ENCODE measurements at regions not wholly inside any gene's neighbourhood (a gene's known extent, or its start where the extent isn't known, plus 50 kb on each side); places are given as distances from the start of the nearest gene placed in this dataset.

DNA sequence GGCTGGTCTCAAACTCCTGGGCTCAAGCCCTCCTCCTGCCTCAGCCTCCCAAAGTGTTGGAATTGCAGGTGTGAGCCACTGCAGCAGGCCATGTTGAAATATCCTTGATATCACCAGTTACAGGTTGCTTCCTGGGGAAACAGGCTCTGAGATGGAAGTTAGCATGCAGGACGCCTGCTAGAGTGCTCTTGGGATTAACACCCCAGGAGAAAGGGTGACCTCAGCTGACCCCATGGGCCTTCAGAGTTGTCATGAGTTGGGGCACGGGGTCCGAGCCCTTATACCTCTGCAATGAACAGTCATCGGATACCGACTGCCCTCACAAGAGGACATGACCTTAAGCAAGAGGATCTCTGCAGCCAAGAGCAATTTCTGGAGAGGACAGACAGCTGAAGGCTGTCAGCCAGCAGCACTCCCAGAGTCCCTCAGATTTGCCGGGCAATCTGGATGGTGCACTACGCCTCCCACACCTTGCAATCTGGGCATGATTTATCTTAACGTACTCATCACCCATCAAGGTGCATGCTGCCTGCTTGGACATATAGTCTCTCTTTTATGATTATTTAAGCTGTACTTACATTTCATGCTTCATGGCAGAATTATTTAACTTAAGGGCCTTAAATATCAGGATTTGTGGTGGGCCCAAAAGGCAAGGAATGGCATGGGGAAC, 134.6 kb downstream of the ADSS2 start:
- no peak for DNase-seq (ENCODE audit: extremely low spot score)
- POLR2A ChIA-PET, result no interaction called here
- CTCF ChIA-PET, result no interaction called here
- TF ChIP-seq PKNOX1 (IDR thresholded peaks at IDR 0.05), result no peak
- TF ChIP-seq ZNF384 (IDR thresholded peaks at IDR 0.05), result no peak
- no peak for TF ChIP-seq CTBP1 (IDR thresholded peaks at IDR 0.05; ENCODE audit: borderline replicate concordance)
- TF ChIP-seq BHLHE40 (IDR thresholded peaks at IDR 0.05; ENCODE audit: borderline replicate concordance), result no peak
- no peak for TF ChIP-seq L3MBTL2 (conservative IDR thresholded peaks at IDR 0.05)
- TF ChIP-seq FOXK2 (IDR thresholded peaks at IDR 0.05), result no peak
- TF ChIP-seq SUZ12 (IDR thresholded peaks at IDR 0.05), result no peak
- no peak for TF ChIP-seq LEF1 (IDR thresholded peaks at IDR 0.05; ENCODE audit: borderline replicate concordance)
- no peak for TF ChIP-seq ELF4 (IDR thresholded peaks at IDR 0.05)
- no peak for TF ChIP-seq SP1 (IDR thresholded peaks at IDR 0.05)
- no peak for TF ChIP-seq FOXA1 (IDR thresholded peaks at IDR 0.05)
- TF ChIP-seq FOXM1 (IDR thresholded peaks at IDR 0.05; ENCODE audit: borderline replicate concordance), result no peak
- TF ChIP-seq TARDBP (IDR thresholded peaks at IDR 0.05), result no peak
- no peak for TF ChIP-seq ARNT (IDR thresholded peaks at IDR 0.05)
- TF ChIP-seq NFRKB (IDR thresholded peaks at IDR 0.05), result no peak
- TF ChIP-seq HDGF (IDR thresholded peaks at IDR 0.05; ENCODE audit: borderline replicate concordance), result no peak

DNA sequence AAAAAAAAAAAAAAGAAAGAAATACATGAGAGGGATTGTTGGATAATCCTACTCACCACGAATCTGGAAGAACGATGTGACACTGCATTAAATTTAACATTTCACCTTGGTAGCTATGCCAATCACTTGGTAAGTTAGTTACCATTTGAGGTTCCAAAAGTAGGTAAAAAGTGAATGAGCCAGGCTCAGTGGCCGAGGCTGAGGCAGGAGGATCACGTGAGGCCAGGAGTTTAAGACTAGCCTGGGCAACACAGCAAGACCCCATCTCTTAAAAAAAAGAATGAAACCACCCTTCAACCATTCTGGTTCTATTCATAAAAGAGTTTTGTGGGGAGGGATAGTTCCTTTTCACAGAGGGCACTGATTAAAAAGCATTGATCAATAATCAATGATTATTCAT, 133.6 kb downstream of the ADSS2 start:
- ChIA-PET POLR2A (no interaction called here), CTCF (no interaction called here)

GRCh38 chr1:244318512-244318911, 133.2 kb downstream of the ADSS2 start:
- no peak for DNase-seq (ENCODE audit: extremely low spot score)
- TF ChIP-seq TARDBP (IDR thresholded peaks at IDR 0.05), result no peak
- ChIA-PET POLR2A (no interaction called here), CTCF (no interaction called here)

More for the DNA sequence above, 133.6 kb downstream of the ADSS2 start:
- DNase-seq (ENCODE audit: extremely low spot score), result no peak
- TF ChIP-seq NFRKB (IDR thresholded peaks at IDR 0.05), result no peak
- no peak for TF ChIP-seq SUZ12 (IDR thresholded peaks at IDR 0.05)
- TF ChIP-seq L3MBTL2 (conservative IDR thresholded peaks at IDR 0.05), result no peak
- no peak for TF ChIP-seq LEF1 (IDR thresholded peaks at IDR 0.05; ENCODE audit: borderline replicate concordance)

DNA sequence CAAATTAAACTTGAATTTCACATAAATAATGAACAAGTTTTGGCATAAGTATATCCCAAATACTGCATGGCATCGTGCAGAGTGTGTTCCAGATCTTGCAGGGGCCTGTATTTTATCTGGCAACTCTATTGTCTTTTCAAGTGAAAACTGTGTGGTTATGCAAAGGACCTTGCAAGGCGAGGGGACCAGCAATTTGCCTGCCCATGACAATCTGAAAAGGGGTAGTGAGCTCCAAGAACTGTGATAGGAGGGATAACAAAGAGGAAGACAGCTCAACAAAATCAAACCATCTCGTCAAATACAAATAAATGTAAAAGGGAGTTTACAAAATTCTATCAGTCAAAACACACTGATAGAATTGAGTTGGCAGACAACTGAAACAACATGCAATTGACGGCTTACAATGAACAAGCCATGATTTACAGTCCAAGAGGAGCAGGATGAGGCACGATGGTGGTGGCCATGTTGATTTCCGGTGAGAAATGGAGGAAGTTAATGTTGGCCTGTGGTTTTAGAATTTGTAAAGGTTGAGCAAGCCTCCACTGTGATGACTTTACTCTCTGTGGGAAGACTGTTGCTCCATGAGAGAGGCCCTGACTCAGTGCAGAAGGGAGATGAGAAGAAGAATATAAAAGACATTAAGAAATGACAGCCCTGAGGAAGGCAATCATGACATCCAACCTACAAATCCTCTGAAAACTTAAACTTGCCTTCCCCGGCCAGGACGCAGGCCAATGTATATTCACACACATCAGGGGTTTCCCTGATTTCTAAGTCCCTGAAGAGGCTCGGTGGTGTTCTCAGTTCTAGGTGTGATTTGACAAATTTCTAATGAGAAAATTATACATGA, 132.2 kb downstream of the ADSS2 start:
- POLR2A ChIA-PET, result no interaction called here
- CTCF ChIA-PET, result no interaction called here
- TF ChIP-seq TARDBP (IDR thresholded peaks at IDR 0.05) (no peak), FOXK2 (IDR thresholded peaks at IDR 0.05) (no peak), PKNOX1 (IDR thresholded peaks at IDR 0.05) (no peak), SP1 (IDR thresholded peaks at IDR 0.05) (no peak), FOXM1 (IDR thresholded peaks at IDR 0.05; ENCODE audit: borderline replicate concordance) (no peak), LEF1 (IDR thresholded peaks at IDR 0.05; ENCODE audit: borderline replicate concordance) (no peak), L3MBTL2 (conservative IDR thresholded peaks at IDR 0.05) (no peak), ARNT (IDR thresholded peaks at IDR 0.05) (no peak), NFRKB (IDR thresholded peaks at IDR 0.05) (no peak), CTBP1 (IDR thresholded peaks at IDR 0.05; ENCODE audit: borderline replicate concordance) (no peak), HDGF (IDR thresholded peaks at IDR 0.05; ENCODE audit: borderline replicate concordance) (no peak), ELF4 (IDR thresholded peaks at IDR 0.05) (no peak)
- no peak for DNase-seq (ENCODE audit: extremely low spot score)

GRCh38 chr1:244322181-244322580, 129.5 kb downstream of the ADSS2 start:
- TF ChIP-seq ELF4 (IDR thresholded peaks at IDR 0.05) (no peak), FOXA1 (IDR thresholded peaks at IDR 0.05) (no peak), SUZ12 (IDR thresholded peaks at IDR 0.05) (no peak), BHLHE40 (IDR thresholded peaks at IDR 0.05; ENCODE audit: borderline replicate concordance) (no peak), NFRKB (IDR thresholded peaks at IDR 0.05) (no peak), FOXM1 (IDR thresholded peaks at IDR 0.05; ENCODE audit: borderline replicate concordance) (no peak), LEF1 (IDR thresholded peaks at IDR 0.05; ENCODE audit: borderline replicate concordance) (no peak), SP1 (IDR thresholded peaks at IDR 0.05) (no peak), L3MBTL2 (conservative IDR thresholded peaks at IDR 0.05) (no peak), TARDBP (IDR thresholded peaks at IDR 0.05) (no peak), FOXK2 (IDR thresholded peaks at IDR 0.05) (no peak), CTBP1 (IDR thresholded peaks at IDR 0.05; ENCODE audit: borderline replicate concordance) (no peak), ZNF384 (IDR thresholded peaks at IDR 0.05) (no peak), ARNT (IDR thresholded peaks at IDR 0.05) (no peak)
- ChIA-PET CTCF (interaction anchor here (0.5 to 0.8 kb wide), 2 partner anchors 23 to 637 kb away, joined by 3 to 6 read pairs; no protein-coding TSS in a partner anchor), POLR2A (no interaction called here)
- no peak for DNase-seq (ENCODE audit: extremely low spot score)

- POLR2A ChIA-PET, result no interaction called here
- CTCF ChIA-PET, result interaction anchor here (0.5 to 0.8 kb wide), 2 partner anchors 23 to 637 kb away, joined by 3 to 6 read pairs; no protein-coding TSS in a partner anchor
These were observed 128.8 kb downstream of the ADSS2 start for GRCh38 chr1:244322791-244323521.

More at GRCh38 chr1:244322791-244323521, 128.8 kb downstream of the ADSS2 start:
- TF ChIP-seq LEF1 (IDR thresholded peaks at IDR 0.05; ENCODE audit: borderline replicate concordance), result no peak
- TF ChIP-seq SUZ12 (IDR thresholded peaks at IDR 0.05), result no peak
- TF ChIP-seq FOXK2 (IDR thresholded peaks at IDR 0.05), result no peak
- TF ChIP-seq SP1 (IDR thresholded peaks at IDR 0.05), result no peak
- no peak for TF ChIP-seq HDGF (IDR thresholded peaks at IDR 0.05; ENCODE audit: borderline replicate concordance)
- TF ChIP-seq ELF4 (IDR thresholded peaks at IDR 0.05), result no peak
- no peak for TF ChIP-seq FOXM1 (IDR thresholded peaks at IDR 0.05; ENCODE audit: borderline replicate concordance)
- no peak for TF ChIP-seq CTBP1 (IDR thresholded peaks at IDR 0.05; ENCODE audit: borderline replicate concordance)
- TF ChIP-seq FOXA1 (IDR thresholded peaks at IDR 0.05), result no peak
- DNase-seq (ENCODE audit: extremely low spot score), result no peak
